Suprapubic skin (tissue), 4 donors: ENCODE measurements at regions not wholly inside any gene's neighbourhood (a gene's known extent, or its start where the extent isn't known, plus 50 kb on each side); places are given as distances from the start of the nearest gene placed in this dataset.

Experiments used
- DNase-seq, 2 donors: peaks; one replicate each; pipeline ENCODE4 v3.0.0-alpha.2; 2019; ENCODE audit warnings: low spot score in 2 of 2
- H3K27ac ChIP-seq: fragments of 200-600 bp; sonication (generic); one replicate; pipeline ENCODE4 v1.5.1; 2019
- H3K27me3 ChIP-seq: fragments of 200-600 bp; sonication (generic); one replicate; pipeline ENCODE4 v1.5.1; 2019
- H3K36me3 ChIP-seq: fragments of 200-600 bp; sonication (generic); one replicate; pipeline ENCODE4 v1.5.1; 2019
- H3K4me1 ChIP-seq: fragments of 200-600 bp; sonication (generic); one replicate; pipeline ENCODE4 v1.5.1; 2019
- H3K4me3 ChIP-seq: fragments of 200-600 bp; sonication (generic); one replicate; pipeline ENCODE4 v1.5.1; 2019; ENCODE audit warnings: mild to moderate bottlenecking
- H3K9me3 ChIP-seq: fragments of 200-600 bp; sonication (generic); one replicate; pipeline ENCODE4 v1.5.1; 2019
- CTCF ChIP-seq, 2 donors: fragments of 200-600 bp in 1 of 2; fragments of 450-650 bp in 1 of 2; sonication (generic) in 1 of 2; IDR thresholded peaks; one replicate each; pipeline ENCODE4 v1.5.1; 2016 to 2019; ENCODE audit warnings: antibody characterized with exemption in 2 of 2, mild to moderate bottlenecking in 1 of 2, moderate library complexity in 1 of 2
- EP300 ChIP-seq: sonication (generic); formaldehyde crosslinking; IDR thresholded peaks from one replicate; pipeline ENCODE4 v1.6.1; 2017; ENCODE audit warnings: antibody characterized with exemption
- POLR2A ChIP-seq, 2 donors: fragments of 450-650 bp; IDR thresholded peaks; one replicate each; pipeline ENCODE4 v1.6.1; 2017; ENCODE audit warnings: antibody characterized with exemption in 2 of 2, mild to moderate bottlenecking in 2 of 2, moderate library complexity in 2 of 2
- POLR2AphosphoS5 ChIP-seq, 3 donors: sonication (generic); formaldehyde crosslinking; IDR thresholded peaks; one replicate each; pipeline ENCODE4 v1.6.1; 2017; ENCODE audit warnings: antibody characterized with exemption in 3 of 3
- WGBS: methylation state at CpG from one replicate; pipeline ENCODE4 v1.1.5; 2018; 5-methylcytosine and 5-hydroxymethylcytosine counted together

- Histone ChIP-seq H3K27ac (no peak overlapping the region), H3K4me3 (no peak overlapping the region), H3K27me3 (no peaks in the 10 kb centered on the region), H3K36me3 (no peaks in the 10 kb centered on the region), H3K4me1 (no peaks in the 10 kb centered on the region), H3K9me3 (no peaks in the 10 kb centered on the region)
- TF ChIP-seq CTCF (IDR thresholded peaks at IDR 0.05) (no peak), POLR2A (IDR thresholded peaks at IDR 0.05) (no peak), POLR2AphosphoS5 (IDR thresholded peaks at IDR 0.05) (no peak), EP300 (no peak)
- 71% methylated on average over 3 of the region's 3 CpGs for WGBS
- no peak for DNase-seq
Measured at GRCh38 chr15:39066677-39067076, 502.1 kb upstream of the RASGRP1 start.

- WGBS: 78% methylated on average over 5 of the region's 5 CpGs
- TF ChIP-seq POLR2A (IDR thresholded peaks at IDR 0.05) (no peak), CTCF (IDR thresholded peaks at IDR 0.05) (no peak), EP300 (no peak), POLR2AphosphoS5 (IDR thresholded peaks at IDR 0.05) (no peak)
Measured at GRCh38 chr15:39074341-39074985, 506.4 kb upstream of the THBS1 start.

GRCh38 chr15:39075311-39075710 is 505.6 kb upstream of the THBS1 start:
- H3K27ac ChIP-seq: no peak overlapping the region
- WGBS: 46% methylated on average over 3 of the region's 3 CpGs
- H3K4me1 ChIP-seq: peaks cover 5% of the 10 kb centered on the region

More at GRCh38 chr15:39074341-39074985, 506.4 kb upstream of the THBS1 start:
- no peaks in the 10 kb centered on the region for H3K9me3 ChIP-seq
- DNase-seq: no peak
- no peak overlapping the region for H3K4me3 ChIP-seq
- H3K27ac ChIP-seq: no peak overlapping the region
- H3K36me3 ChIP-seq: no peaks in the 10 kb centered on the region
- peaks cover 5% of the 10 kb centered on the region for H3K4me1 ChIP-seq
- H3K27me3 ChIP-seq: no peaks in the 10 kb centered on the region

GRCh38 chr15:39075756-39076341 is 505.0 kb upstream of the THBS1 start:
- no peak for DNase-seq
- Histone ChIP-seq H3K27me3 (no peaks in the 10 kb centered on the region), H3K9me3 (no peaks in the 10 kb centered on the region), H3K4me1 (peaks cover 5% of the 10 kb centered on the region), H3K27ac (no peak overlapping the region), H3K36me3 (no peaks in the 10 kb centered on the region), H3K4me3 (no peak overlapping the region)
- 49% methylated on average over 7 of the region's 7 CpGs for WGBS
- no peak for TF ChIP-seq EP300
- no peak for TF ChIP-seq CTCF (IDR thresholded peaks at IDR 0.05)
- no peak for TF ChIP-seq POLR2A (IDR thresholded peaks at IDR 0.05)
- TF ChIP-seq POLR2AphosphoS5 (IDR thresholded peaks at IDR 0.05): no peak

More at GRCh38 chr15:39075311-39075710, 505.6 kb upstream of the THBS1 start:
- Histone ChIP-seq H3K27me3 (no peaks in the 10 kb centered on the region), H3K36me3 (no peaks in the 10 kb centered on the region), H3K9me3 (no peaks in the 10 kb centered on the region), H3K4me3 (no peak overlapping the region)
- TF ChIP-seq EP300 (no peak), POLR2AphosphoS5 (IDR thresholded peaks at IDR 0.05) (no peak), CTCF (IDR thresholded peaks at IDR 0.05) (no peak), POLR2A (IDR thresholded peaks at IDR 0.05) (no peak)
- no peak for DNase-seq

GRCh38 chr15:39078026-39078425 is 502.9 kb upstream of the THBS1 start:
- TF ChIP-seq EP300 (no peak), POLR2AphosphoS5 (IDR thresholded peaks at IDR 0.05) (no peak), CTCF (IDR thresholded peaks at IDR 0.05) (no peak), POLR2A (IDR thresholded peaks at IDR 0.05) (no peak)
- Histone ChIP-seq H3K36me3 (no peaks in the 10 kb centered on the region), H3K4me1 (peaks cover 5% of the 10 kb centered on the region), H3K9me3 (no peaks in the 10 kb centered on the region), H3K27me3 (no peaks in the 10 kb centered on the region), H3K27ac (no peak overlapping the region), H3K4me3 (no peak overlapping the region)
- no peak for DNase-seq
- WGBS: 93% methylated on average over 3 of the region's 3 CpGs
